ENCODE measurements at regions not wholly inside any gene's neighbourhood (a gene's known extent, or its start where the extent isn't known, plus 50 kb on each side); places are given as distances from the start of the nearest gene placed in this dataset.
"Not testable (repeated sequence)": the region's sequence is repeated elsewhere in the genome, so short reads cannot be mapped to it uniquely, and the experiment has no call there.

- DNase-seq, result not testable (repeated sequence)
Observed at GRCh38 chr5:98237794-98238193, 535.7 kb upstream of the RGMB start.

DNA sequence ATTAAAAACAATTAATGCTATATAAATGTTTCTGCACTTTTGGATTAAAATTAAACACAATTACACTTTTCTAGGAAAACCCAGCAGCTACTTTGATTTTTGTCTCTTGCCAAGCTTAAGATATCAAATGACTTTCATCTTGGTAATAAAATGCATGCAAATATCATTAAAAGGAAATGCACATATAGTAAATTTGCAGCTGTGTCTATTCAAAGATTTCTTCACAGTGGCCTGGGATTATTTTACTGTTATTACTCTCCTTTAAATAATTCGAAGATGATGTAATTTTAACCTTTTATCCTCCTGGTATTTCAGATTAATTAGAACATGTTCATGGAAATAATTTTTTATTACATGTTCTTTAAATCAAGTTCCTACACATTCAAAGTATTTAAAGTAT lies 529.5 kb upstream of the RGMB start:
- no peak for DNase-seq

GRCh38 chr5:98248949-98249348 lies 524.5 kb upstream of the RGMB start:
- no peak for DNase-seq

GRCh38 chr5:98258939-98259338 lies 514.5 kb upstream of the RGMB start:
- no peak for DNase-seq

- no peak for DNase-seq
Observed at GRCh38 chr5:98259595-98259994, 513.9 kb upstream of the RGMB start.

- no peak for DNase-seq
Observed at GRCh38 chr5:98263084-98263483, 510.4 kb upstream of the RGMB start.

DNA sequence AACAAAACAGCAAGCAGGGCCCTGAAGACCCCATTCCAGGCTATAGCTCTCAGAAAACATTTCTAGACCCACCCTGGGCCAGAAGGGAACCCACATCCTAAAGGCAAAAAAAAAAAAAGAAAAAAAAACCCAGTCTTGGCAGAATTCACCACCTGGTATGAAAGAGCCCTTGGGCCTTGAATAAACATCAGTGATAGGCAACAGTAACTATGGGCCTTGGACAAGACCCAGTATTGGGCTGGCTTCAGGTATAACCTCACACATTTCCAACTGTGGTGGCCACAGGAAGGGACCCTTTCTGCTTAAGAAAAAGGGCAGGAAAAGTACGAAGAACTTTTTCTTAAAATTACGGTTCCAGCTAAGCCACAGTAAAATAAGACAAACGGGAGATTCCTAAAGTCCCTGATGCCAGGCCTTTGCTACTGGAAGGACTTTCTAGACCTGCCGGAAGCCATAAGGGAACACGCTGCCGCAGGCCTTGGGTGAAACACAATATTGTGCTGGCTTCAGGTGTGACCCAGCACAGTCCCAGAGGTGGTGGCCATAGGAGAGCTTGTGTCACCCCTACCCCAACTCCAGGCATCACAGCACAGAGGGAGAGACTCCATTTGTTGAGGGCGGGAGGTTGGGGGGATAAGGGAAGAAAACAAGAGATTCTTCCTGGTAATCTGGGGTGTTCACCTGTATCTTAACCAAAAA lies 505.2 kb upstream of the RGMB start:
- no peak for DNase-seq

DNA sequence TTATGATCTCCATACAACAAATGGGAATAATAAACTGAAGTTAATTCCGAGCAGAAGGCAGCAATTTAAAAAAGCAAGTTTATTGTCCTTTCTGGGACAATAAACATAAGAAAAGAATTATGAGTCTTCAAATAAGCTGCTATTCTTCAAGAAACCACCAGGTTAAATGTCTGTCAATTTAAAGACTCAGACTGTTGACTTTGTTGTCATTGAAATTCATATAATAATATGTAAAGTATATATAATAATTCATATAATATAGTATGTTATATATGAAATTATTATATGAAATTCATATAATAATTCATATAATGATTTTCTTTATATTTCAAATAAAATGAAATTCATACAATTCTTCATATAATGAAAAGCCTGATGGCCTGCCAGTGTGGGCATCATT lies 497.5 kb upstream of the RGMB start:
- no peak for DNase-seq

DNA sequence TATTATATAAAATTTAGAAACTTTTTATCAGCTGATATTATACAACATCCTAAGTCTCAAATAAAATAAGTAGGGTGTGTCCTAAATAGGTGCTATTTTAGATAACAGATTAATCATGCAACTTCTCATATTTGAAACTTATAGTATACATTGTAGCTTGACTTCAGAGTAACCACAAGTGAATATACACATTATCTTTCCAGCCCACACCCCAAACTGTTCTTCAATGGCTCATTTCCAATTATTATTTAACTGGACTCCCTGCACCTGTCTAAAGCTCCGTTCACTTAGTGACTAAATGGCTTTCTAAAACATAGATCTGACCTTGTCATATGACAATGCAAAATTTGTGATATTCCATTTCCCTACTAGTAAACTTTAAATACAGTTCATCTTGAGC lies 490.9 kb upstream of the RGMB start:
- DNase-seq, result no peak

- DNase-seq, result no peak
Observed at GRCh38 chr5:98292496-98292895, 481.0 kb upstream of the RGMB start.

DNA sequence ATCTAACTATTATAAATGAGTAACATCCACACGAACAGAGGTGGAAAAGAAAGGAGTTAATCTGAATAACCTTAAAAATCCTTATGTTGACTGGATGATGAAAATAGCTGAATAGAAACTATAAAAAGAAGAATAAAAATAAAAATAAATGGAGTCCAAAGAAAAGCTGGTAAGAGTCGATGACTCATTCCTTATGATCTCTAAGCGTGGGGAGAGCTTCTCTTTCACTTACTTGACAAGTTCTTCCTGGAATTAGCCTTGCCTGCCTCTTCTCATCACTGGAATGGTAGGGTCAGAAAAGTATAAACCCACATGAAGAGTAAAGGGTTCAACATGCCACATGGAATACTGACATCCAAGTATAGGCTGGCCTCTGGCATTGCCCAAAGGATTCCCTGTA lies 477.0 kb upstream of the RGMB start:
- DNase-seq, result no peak

- no peak for DNase-seq
Observed at GRCh38 chr5:98299435-98299834, 474.0 kb upstream of the RGMB start.

DNA sequence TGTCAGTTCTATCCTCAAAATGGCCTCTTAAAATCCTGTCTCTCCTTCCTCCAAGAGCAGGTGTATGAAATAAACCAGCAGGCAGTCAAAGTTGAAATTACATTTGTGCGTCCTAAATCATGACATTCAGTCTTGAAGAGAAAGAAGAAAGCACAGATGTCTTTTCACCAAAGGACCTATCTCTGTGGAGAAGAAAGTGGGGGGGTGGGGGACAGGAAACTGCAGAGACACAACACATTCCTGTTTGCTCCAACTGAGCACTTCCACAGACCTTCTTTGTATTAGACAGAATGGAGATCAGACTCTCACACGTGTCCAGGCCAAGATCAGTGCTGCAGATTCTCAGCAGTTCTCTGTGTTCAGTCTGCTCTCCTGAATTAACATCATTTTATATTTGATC lies 471.9 kb upstream of the RGMB start:
- no peak for DNase-seq

DNA sequence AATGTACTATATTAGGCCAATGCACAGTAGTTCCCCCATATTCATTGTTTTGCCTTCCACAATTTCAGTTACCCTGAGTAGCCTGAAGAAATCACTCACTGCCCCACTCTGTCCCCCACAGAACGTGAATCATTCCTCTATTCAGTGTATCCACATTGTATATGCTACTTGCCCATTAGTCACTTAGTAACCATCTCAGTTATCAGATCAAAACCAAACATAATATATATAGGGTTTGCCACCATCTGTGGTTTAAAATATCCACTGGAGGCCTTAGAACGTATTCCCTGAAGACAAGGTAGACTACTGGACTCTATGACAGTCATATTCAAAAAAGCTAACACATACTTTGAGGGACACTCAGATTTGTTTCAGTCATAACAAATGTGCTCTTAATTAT lies 465.7 kb upstream of the RGMB start:
- DNase-seq, result no peak

DNA sequence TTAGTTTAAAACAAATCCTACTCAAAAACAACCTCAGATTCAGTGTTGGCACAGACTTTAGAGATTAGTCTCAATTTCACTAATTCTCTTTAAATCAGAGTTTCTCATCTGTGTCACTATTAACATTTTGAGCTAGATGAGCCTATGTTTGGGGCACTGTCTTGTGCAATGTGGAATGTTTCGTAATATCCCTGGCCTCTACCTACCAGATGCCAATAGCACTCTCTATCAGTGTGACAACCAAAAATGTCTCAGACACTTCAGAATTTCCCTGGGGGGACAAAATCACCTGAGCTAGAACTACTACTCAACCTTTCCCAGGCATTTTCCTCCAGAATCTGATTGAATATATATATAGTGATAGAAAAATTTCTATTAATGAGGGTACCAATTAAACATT lies 465.2 kb upstream of the RGMB start:
- DNase-seq, result no peak

DNA sequence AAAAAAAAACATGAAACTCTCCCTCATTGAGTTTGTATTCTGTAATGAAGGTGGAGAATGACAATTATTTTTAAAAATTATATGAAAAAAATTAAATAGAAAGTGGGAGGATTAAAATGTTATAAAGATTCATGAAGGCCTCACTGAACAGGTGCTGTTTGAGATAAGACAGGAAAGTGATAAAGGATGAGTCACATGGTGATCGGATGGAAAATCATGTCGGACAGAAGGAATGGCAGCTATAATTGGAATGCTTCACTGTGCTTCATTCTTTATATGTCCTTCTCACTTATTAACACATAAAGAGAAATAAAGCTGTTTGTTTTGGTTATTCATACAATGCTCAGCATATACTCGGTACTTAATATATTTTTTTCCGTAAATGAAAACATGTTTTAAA lies 464.5 kb upstream of the RGMB start:
- no peak for DNase-seq

DNA sequence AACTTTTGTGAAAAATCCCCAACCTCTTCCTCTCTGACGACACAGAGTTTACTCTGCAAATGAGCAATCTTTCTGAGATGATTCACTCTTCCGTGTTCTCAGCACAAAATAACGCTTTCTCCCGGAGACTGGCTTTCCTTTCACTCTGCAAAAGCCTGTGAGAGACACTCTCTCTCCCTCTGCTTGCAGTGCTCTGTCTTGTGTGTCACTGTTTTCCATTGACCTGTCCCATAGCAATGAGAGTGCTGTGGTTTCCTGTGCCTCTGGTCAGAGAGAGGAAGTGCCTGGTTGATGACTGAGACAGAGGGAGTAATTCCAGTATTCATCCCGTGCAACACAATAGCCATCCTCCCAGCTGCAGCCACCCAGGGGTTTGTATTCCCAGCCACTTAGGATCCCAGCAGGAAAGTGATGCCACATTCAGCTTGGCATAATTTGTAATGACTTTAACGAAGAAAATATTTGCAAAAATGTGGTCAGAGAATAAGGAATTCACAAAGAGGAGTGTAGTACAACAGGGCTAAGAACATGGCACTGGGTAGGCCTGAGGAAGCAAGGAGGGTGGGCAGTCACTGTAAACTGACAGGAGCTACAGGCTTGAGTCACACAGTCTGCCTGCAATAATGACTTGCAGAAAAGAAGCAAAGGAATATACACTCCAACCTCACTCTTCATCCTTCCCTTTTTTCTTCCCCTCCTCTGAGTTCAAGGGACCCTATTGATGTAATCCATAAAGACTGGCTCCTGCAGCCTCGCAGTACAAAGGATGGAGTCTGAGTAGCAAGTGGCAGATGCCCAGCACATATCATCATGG lies 463.5 kb upstream of the RGMB start:
- no peak for DNase-seq

DNA sequence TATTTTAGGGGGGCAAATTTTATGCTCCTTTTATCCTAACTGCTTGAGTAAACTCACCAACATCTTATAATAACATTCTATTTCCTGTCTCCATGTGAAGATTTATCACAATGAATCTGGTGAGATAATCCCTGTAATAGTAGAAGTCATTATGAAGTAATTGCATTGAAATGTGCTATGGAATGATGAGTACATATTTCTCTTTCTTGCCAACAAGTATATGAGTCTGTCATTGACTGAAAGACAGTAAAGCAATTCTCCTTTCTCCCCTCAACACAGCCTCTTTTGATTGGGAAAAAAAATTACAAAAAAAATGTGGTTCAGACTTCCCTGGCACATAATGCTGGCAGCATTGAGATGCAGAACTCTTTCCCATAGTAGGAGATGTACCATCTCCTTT lies 459.2 kb upstream of the RGMB start:
- no peak for DNase-seq

- DNase-seq, result no peak
Observed at GRCh38 chr5:98318386-98318785, 455.1 kb upstream of the RGMB start.

GRCh38 chr5:98319299-98320011 lies 454.0 kb upstream of the RGMB start:
- no peak for DNase-seq

- no peak for DNase-seq
Observed at GRCh38 chr5:98320343-98320742, 453.1 kb upstream of the RGMB start.

DNA sequence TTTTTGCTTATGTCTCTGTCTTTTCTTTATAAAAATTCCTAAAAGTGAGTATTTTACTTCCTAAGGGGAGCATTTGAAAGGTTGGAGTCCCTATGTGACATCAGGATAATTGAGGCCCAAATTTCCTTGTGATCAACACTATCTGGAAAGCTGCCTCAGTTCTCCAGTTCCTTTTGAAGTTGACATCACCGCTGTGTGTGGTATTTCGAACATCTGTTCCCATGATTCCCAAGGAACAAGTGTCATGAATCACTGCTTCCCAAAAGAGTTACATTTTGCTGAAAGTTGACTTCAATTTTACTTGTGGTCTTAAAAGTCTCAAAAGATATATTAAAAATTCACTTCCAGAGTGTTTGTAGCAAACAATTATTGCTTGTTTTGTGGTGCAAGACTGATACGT lies 452.1 kb upstream of the RGMB start:
- DNase-seq, result no peak

GRCh38 chr5:98325187-98325586 lies 448.3 kb upstream of the RGMB start:
- DNase-seq, result not testable (repeated sequence)

- no peak for DNase-seq
Observed at GRCh38 chr5:98328015-98328414, 445.4 kb upstream of the RGMB start.

Measured in NCI-H2227 treated with DMSO at 0.1 percent for 48 hours (cell line).